HG03159 (cell line): ENCODE measurements at regions not wholly inside any gene's neighbourhood (a gene's known extent, or its start where the extent isn't known, plus 50 kb on each side); places are given as distances from the start of the nearest gene placed in this dataset.

Experiments
- ATAC-seq: cut with Tn5 transposase; IDR thresholded peaks from one replicate; pipeline ENCODE4 v1.9.1; 2021; ENCODE audit warnings: mild to moderate bottlenecking, moderate library complexity; ENCODE audit not compliant: unreplicated experiment

GRCh38 chr21:25062061-25062460 is 545.2 kb downstream of the MRPL39 start:
- no peak for ATAC-seq

- no peak for ATAC-seq
Observed at GRCh38 chr21:25054689-25055088, 552.6 kb downstream of the MRPL39 start.

GRCh38 chr21:25039461-25040380 is 567.6 kb downstream of the MRPL39 start:
- ATAC-seq: peak; percentile 82

- ATAC-seq: no peak
Observed at GRCh38 chr21:25036775-25037174, 570.5 kb downstream of the MRPL39 start.

- ATAC-seq: no peak
Observed at GRCh38 chr21:25031750-25032149, 575.5 kb downstream of the MRPL39 start.

- peak; percentile 82 for ATAC-seq
Observed at GRCh38 chr21:25029580-25029979, 577.7 kb downstream of the MRPL39 start.

- ATAC-seq: no peak
Observed at GRCh38 chr21:25025596-25025995, 581.7 kb downstream of the MRPL39 start.

- no peak for ATAC-seq
Observed at GRCh38 chr21:25024639-25025038, 582.6 kb downstream of the MRPL39 start.

- no peak for ATAC-seq
Observed at GRCh38 chr21:25005388-25005787, 601.9 kb downstream of the MRPL39 start.

- no peak for ATAC-seq
Observed at GRCh38 chr21:25002676-25003075, 604.6 kb downstream of the MRPL39 start.

GRCh38 chr21:24995216-24995615 is 612.1 kb downstream of the MRPL39 start:
- ATAC-seq: no peak

GRCh38 chr21:24994717-24995116 is 612.6 kb downstream of the MRPL39 start:
- no peak for ATAC-seq

- no peak for ATAC-seq
Observed at GRCh38 chr21:24989516-24989915, 617.8 kb downstream of the MRPL39 start.

- ATAC-seq: no peak
Observed at GRCh38 chr21:24988941-24989340, 618.3 kb downstream of the MRPL39 start.

GRCh38 chr21:24976238-24976637 is 631.0 kb downstream of the MRPL39 start:
- ATAC-seq: peak; percentile 73

GRCh38 chr21:24969068-24969467 is 638.2 kb downstream of the MRPL39 start:
- ATAC-seq: no peak

- ATAC-seq: peak; percentile 87
Observed at GRCh38 chr21:24955275-24955961, 651.9 kb downstream of the MRPL39 start.

- no peak for ATAC-seq
Observed at GRCh38 chr21:24948186-24948585, 659.1 kb downstream of the MRPL39 start.

GRCh38 chr21:24945910-24946309 is 661.4 kb downstream of the MRPL39 start:
- no peak for ATAC-seq

GRCh38 chr21:24941316-24942185 is 665.7 kb downstream of the MRPL39 start:
- no peak for ATAC-seq

- ATAC-seq: no peak
Observed at GRCh38 chr21:24939291-24939690, 668.0 kb downstream of the MRPL39 start.
